ENCODE measurements at regions not wholly inside any gene's neighbourhood (a gene's known extent, or its start where the extent isn't known, plus 50 kb on each side); places are given as distances from the start of the nearest gene placed in this dataset.
"Not testable (repeated sequence)": the region's sequence is repeated elsewhere in the genome, so short reads cannot be mapped to it uniquely, and the experiment has no call there.

GRCh38 chr13:90514712-90515111, 832.8 kb upstream of the MIR17HG start:
- DNase-seq: not testable (repeated sequence)

DNA sequence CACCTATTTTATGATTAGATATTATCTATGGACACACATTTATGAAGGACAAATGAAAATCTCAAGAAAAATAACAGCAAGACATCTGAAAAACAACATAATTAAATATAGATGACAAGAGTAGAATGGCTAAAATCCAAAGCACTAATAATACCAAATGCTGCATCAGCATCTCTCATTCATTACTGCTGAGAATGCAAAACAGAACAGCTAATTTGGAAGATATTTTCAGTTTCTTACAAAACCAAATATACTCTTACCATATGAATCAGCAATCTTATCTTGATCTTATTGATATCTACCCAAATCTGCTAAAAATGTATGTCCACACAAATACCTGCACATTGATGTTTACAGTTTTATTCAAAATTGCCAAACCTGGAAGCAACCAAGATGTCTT, 829.1 kb upstream of the MIR17HG start:
- no peak for DNase-seq

- DNase-seq: no peak
These were observed 828.3 kb upstream of the MIR17HG start for GRCh38 chr13:90519157-90519556.

GRCh38 chr13:90526711-90527110, 820.8 kb upstream of the MIR17HG start:
- no peak for DNase-seq

- no peak for DNase-seq
These were observed 815.7 kb upstream of the MIR17HG start for GRCh38 chr13:90531744-90532143.

GRCh38 chr13:90532861-90533492, 814.5 kb upstream of the MIR17HG start:
- no peak for DNase-seq

DNA sequence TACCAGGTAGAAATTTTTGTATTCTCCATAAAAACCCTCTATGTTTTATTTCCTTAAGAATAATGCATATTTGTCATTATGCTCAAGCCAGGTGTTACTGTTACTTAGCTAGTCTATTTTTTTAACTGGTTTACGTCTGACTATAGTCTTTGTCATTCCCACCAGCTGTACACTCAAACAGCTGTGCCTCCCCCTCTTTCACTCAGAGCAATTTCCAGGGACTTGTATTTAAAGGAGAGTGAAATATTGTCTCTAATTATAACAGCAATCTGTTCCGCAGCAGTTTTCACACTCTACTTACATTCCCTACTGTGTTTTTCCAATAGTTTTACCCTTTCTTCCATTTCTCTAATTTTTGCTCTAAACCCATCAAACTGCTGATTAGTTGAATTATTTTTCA, 813.6 kb upstream of the MIR17HG start:
- no peak for DNase-seq

DNA sequence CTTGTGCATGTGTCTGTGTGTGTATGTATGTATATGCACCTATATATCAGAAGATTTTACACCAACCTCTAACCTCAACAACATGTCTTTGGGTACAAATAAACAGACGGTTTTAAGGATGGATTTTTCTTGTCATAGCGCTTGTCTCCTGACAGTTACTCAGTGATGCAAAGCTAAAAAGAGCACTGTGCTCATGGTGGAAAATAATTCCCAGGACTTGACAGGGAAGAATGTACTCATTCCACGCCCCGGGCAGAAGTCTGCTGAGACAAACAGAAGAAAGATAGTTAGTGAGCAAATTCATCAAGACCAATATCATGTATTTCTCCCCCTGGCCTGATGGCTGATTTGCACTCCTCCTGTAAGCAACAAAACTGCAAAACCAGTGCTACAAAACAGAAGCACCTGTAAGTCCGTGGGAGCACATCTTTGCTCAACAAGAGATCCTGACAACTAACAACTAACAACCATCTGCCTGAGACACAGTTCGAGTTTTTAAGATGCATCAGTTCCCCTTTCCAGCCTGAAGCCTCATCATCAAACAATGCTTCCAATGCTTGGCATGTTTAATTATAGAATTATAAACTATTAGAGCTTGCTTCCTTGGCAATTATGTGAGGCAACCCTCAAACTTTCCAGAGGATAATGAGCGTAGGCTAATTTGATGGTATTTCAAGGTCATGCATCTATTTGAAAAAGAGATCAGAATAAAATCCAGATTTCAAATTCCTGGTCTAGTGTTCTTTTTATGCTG, 812.7 kb upstream of the MIR17HG start:
- no peak for DNase-seq

GRCh38 chr13:90535421-90535820, 812.1 kb upstream of the MIR17HG start:
- DNase-seq: no peak

DNA sequence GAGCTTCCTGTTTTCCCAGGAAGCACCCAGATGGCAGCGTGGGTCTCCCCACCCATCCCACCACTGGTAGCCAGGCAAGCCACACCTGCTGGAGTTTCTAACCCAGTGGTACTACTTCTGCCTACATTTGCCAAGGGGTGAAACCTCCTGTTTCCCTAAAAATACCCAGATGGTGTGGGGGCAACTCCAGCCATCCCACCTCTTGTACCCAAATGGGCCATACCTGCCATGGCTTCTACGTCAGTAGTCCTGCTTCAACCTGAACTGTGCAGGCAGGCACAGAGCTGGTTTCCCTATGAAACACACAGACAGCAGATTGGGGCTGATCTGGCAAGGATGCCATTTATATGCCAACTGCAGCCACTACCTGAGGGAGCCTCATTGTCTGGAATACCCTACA, 809.4 kb upstream of the MIR17HG start:
- DNase-seq: no peak

DNA sequence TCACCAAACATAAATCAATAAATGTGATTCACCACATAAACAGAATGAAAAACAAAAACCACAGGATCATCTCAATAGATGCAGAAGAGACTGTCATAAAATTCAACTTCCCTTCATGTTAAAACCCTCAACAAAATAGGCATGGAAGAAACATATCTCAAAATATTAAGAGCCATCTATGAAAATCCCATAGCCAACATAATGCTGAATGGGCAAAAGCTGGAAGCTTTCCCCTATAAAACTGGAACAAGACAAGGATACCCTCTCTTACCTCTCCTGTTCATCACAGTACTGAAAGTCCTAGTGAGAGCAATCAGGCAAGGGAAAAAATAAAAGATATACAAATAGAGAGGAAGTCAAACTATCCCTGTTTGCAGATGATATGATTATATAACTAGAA, 806.1 kb upstream of the MIR17HG start:
- DNase-seq: no peak

GRCh38 chr13:90542959-90543505, 804.5 kb upstream of the MIR17HG start:
- DNase-seq: no peak

DNA sequence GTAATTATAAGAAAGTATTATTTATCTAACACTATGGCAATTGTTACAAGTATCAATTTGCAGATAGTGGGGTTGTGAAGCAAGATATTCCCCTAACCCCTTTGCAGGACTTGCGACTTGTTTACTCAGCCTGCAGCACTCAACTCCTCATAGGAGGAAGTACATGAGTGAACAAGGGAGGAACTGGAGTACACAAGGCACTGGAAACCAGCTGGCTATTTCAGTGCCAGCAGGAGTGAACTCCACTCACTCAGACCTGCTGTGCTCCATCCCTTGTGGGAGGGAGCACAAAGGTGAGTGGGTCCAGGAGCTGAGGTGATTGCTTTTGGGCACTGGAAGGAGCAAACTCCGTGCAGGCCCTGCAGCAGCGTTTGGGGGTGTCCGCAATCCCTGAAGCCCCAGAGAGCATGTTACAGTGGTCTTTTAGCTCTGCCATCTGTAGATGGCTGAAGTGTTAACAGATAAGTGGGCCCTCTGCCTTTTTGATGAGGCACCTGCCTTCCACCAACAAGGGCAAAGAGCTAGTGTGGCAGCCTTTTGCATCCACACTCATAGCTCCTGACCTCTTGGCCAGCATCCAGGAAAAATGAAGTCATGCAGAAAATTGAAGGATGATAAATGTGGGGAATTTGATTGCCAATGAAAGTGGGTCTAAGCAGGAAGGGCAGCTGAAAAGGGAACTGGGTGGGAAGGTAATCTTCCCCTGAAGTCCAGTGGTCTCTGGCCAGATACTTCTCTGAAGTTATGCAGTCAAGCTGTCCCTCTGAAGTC, 802.2 kb upstream of the MIR17HG start:
- no peak for DNase-seq

- no peak for DNase-seq
These were observed 800.2 kb upstream of the MIR17HG start for GRCh38 chr13:90547272-90547790.

- no peak for DNase-seq
These were observed 796.2 kb upstream of the MIR17HG start for GRCh38 chr13:90551253-90551652.

DNA sequence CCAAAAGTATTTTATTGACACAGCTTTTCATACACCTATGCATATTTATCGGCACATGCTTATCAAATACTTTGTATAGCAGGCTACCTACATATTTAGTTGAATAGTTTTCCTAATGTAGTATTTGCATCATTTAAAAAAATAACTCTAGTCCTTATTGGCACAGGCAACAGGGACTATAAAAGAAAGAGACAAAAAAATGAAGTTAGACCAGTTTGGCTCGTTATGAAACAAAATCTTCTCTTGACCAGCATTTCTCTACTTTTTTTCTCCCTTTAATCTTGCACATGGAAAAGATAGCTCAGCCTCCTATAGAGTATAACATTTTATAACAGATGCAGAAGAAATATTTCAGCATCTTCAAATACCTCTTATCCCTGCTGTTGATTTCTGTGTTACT, 794.8 kb upstream of the MIR17HG start:
- no peak for DNase-seq

GRCh38 chr13:90553159-90553558, 794.3 kb upstream of the MIR17HG start:
- DNase-seq: no peak

- no peak for DNase-seq
These were observed 789.9 kb upstream of the MIR17HG start for GRCh38 chr13:90557626-90558025.

- DNase-seq: no peak
These were observed 785.0 kb upstream of the MIR17HG start for GRCh38 chr13:90562443-90562842.

- no peak for DNase-seq
These were observed 783.4 kb upstream of the MIR17HG start for GRCh38 chr13:90564096-90564495.

GRCh38 chr13:90564566-90564965, 782.9 kb upstream of the MIR17HG start:
- DNase-seq: no peak

- no peak for DNase-seq
These were observed 781.3 kb upstream of the MIR17HG start for GRCh38 chr13:90565985-90566713.

DNA sequence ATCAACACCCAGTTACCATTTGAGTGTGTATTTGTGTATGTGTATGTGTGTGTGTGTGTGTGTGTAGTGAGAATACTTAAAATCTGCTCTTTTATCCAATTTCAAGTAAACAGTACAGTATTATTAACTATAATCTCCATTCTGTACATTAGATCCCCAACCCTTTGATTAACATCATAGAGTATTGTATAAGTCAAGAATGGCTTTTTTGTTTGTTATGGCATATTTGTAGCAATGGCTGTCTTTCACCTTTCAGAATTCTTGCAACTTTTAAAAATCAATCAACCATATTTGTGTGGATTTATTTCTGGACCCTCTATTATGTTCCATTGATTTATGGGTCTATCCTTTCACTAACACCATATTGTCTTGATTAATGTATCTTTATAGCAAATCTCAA, 779.3 kb upstream of the MIR17HG start:
- no peak for DNase-seq

All from activated CD4-positive, alpha-beta T cell treated with anti-CD3 and anti-CD28 coated beads for 48 hours (primary cell).